Astrocyte of the cerebellum (primary cell): ENCODE measurements at regions not wholly inside any gene's neighbourhood (a gene's known extent, or its start where the extent isn't known, plus 50 kb on each side); places are given as distances from the start of the nearest gene placed in this dataset.

Experiments used
- DNase-seq: peaks from one replicate; pipeline ENCODE4 v3.0.0-alpha.2; 2011; ENCODE audit warnings: low read depth
- H3K4me3 ChIP-seq: 2 replicates; pipeline ENCODE4 v1.5.1; 2011; ENCODE audit warnings: mild to moderate bottlenecking, low read depth, low read length, moderate library complexity
- in situ Hi-C: cut with HindIII; loops from 2 replicates; pipeline ENCODE4 v1.10.0; 2017; ENCODE audit warnings: low sequenced_read_pairs
- TF ChIP-seq, protein P1 (sequence below): IDR thresholded peaks from 2 replicates; pipeline ENCODE4 v1.5.1; 2012; ENCODE audit warnings: low read length, low read depth, moderate library complexity, mild to moderate bottlenecking; ENCODE audit errors: missing control alignments

DNA sequence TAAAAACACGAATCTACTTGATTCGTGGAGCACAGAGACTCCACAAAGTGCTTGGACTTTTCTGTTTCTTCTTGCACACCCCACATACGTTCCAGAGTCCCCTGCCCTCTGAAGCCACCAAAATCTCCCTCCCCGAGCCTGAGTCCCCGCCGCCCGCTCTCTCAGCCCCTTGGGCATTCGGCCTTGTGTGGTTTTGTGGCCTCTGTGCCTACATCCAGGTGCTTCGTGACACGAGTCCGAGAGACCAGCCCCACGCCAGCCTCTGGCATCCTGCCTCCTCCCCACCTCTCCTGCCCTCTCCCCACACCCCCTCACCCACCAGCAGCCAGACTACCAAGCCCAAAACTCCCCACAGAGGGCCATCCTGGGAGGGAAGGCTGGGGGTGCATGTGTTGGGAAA, 87.8 kb upstream of the PPP1R26 start:
- no peak for DNase-seq
- TF ChIP-seq, protein P1, sequence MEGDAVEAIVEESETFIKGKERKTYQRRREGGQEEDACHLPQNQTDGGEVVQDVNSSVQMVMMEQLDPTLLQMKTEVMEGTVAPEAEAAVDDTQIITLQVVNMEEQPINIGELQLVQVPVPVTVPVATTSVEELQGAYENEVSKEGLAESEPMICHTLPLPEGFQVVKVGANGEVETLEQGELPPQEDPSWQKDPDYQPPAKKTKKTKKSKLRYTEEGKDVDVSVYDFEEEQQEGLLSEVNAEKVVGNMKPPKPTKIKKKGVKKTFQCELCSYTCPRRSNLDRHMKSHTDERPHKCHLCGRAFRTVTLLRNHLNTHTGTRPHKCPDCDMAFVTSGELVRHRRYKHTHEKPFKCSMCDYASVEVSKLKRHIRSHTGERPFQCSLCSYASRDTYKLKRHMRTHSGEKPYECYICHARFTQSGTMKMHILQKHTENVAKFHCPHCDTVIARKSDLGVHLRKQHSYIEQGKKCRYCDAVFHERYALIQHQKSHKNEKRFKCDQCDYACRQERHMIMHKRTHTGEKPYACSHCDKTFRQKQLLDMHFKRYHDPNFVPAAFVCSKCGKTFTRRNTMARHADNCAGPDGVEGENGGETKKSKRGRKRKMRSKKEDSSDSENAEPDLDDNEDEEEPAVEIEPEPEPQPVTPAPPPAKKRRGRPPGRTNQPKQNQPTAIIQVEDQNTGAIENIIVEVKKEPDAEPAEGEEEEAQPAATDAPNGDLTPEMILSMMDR, result no peak
- H3K4me3 ChIP-seq, result no peak overlapping the region
- in situ Hi-C loops, result no loop called here

DNA sequence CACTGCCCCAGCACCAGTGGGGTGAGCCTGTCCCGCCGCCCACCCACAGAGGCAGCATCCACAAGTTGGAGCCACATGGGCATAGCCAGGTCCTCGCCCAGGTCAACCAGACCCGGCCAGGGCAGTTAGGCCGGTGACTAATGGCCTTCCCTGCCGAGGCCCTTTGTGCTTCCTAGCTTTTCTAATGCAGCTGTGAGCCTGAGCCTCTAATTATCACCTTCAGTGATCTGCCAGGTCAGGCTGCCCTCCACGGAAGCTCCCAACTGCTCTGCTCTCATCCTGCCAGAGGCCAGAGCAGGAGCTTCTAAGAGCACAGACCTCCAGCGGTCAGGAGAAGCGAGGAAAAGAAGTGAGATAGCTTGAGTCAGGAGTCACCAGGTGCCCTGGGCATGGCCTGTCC, 87.1 kb upstream of the PPP1R26 start:
- in situ Hi-C loops, result no loop called here
- no peak for DNase-seq
- no peak overlapping the region for H3K4me3 ChIP-seq
- TF ChIP-seq, protein P1, result no peak

GRCh38 chr9:135394131-135394530, 85.5 kb upstream of the PPP1R26 start:
- TF ChIP-seq, protein P1, result no peak
- H3K4me3 ChIP-seq, result no peak overlapping the region
- in situ Hi-C loops, result no loop called here
- no peak for DNase-seq

GRCh38 chr9:135394699-135395645, 84.6 kb upstream of the PPP1R26 start:
- TF ChIP-seq, protein P1, result no peak
- no peak for DNase-seq
- in situ Hi-C loops, result no loop called here
- no peak overlapping the region for H3K4me3 ChIP-seq

- H3K4me3 ChIP-seq, result no peak overlapping the region
- TF ChIP-seq, protein P1, result no peak
- in situ Hi-C loops, result no loop called here
- DNase-seq, result no peak
Measured at GRCh38 chr9:135397142-135397541, 82.4 kb upstream of the PPP1R26 start.

DNA sequence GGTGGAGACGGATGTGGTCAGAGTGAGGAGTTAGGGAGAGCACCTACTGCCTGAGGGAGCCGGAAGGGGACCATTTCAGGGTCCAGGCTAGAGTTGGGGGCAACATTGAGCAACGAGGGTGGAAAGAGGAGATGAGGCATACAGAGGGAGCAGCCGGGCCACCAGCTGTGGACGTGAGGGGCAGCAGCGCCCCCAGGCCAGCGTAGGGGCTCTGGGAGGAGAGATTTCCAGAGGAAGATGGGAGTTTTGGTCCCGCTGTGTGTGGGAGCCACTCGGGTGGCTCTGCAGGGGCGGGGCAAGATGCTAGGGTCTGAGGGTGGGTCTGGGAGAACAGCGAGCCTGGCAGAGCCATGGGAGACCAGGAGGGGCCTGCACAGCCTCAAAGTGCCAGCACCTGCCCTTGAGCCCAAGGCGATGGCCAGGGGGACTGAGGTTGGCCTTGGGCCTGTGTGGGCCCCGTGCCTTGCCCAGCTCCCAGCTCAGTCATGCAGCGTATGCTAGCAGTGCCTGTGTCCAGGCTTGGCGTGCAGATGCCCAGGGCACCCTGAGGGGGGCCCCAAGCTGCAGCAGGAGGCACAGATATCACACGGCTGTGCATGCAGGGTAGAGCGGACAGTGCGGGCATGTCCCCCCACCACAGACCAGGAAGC, 80.5 kb upstream of the PPP1R26 start:
- in situ Hi-C loops, result no loop called here
- no peak overlapping the region for H3K4me3 ChIP-seq
- DNase-seq, result no peak
- TF ChIP-seq, protein P1, result no peak
